ENCODE measurements at regions not wholly inside any gene's neighbourhood (a gene's known extent, or its start where the extent isn't known, plus 50 kb on each side); places are given as distances from the start of the nearest gene placed in this dataset.

DNA sequence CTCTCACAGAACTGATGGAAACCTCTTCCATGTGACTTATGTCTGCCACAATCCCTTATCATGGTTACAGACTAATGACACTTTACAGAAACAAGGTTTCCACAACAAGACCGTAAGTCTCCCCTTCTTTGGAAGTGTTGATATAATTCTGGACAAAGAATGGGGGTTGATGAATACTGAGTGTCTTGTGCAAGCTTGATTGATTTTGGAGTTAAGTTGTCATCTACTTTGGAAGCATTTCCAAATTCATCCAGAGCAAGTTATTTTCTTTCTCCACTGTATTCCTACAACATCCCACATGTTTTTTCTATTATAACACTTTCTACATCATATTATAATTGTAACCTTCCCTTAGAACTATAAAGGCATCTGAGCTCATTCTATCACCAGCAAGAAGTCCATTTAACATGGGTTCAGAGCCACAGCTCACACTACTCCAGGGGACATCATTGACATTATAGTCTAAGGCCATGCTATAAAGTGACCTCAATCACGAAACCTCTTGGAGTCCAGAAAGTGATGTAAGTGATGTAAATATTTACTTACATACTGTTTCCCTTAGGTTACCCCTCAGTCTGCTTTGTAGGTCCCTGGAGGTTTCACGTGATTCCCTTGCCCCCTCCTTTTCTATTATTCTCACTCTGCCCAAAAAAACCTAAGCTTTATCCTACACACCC, 125.7 kb upstream of the PBX1 start:
- DNase-seq = no peak
- Mint-ChIP-seq H3K4me1 (ENCODE audit: low read depth, unreplicated experiment) (peaks cover 20% of the 10 kb centered on the region), H3K4me3 (ENCODE audit: unreplicated experiment) (no peak overlapping the region), H3K9me3 (ENCODE audit: unreplicated experiment) (no peaks in the 10 kb centered on the region), H3K36me3 (ENCODE audit: insufficient read depth, unreplicated experiment) (no peaks in the 10 kb centered on the region), H3K27ac (ENCODE audit: unreplicated experiment) (no peak overlapping the region), H3K27me3 (ENCODE audit: insufficient read depth, unreplicated experiment) (peaks cover 2% of the 10 kb centered on the region)
- CTCF ChIA-PET = no interaction called here
- no peaks in the 10 kb centered on the region for H3K36me3 ChIP-seq (ENCODE audit: control insufficient read depth, insufficient read depth, low read length)
- BruUV-seq (replicated peaks) = no TSS peak
- intact Hi-C loops (cut with micrococcal nuclease; ENCODE audit: unreplicated experiment) = no loop called here
- TF ChIP-seq, protein P1, sequence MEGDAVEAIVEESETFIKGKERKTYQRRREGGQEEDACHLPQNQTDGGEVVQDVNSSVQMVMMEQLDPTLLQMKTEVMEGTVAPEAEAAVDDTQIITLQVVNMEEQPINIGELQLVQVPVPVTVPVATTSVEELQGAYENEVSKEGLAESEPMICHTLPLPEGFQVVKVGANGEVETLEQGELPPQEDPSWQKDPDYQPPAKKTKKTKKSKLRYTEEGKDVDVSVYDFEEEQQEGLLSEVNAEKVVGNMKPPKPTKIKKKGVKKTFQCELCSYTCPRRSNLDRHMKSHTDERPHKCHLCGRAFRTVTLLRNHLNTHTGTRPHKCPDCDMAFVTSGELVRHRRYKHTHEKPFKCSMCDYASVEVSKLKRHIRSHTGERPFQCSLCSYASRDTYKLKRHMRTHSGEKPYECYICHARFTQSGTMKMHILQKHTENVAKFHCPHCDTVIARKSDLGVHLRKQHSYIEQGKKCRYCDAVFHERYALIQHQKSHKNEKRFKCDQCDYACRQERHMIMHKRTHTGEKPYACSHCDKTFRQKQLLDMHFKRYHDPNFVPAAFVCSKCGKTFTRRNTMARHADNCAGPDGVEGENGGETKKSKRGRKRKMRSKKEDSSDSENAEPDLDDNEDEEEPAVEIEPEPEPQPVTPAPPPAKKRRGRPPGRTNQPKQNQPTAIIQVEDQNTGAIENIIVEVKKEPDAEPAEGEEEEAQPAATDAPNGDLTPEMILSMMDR (IDR thresholded peaks at IDR 0.05; ENCODE audit: insufficient read depth in 1 of 2, low read depth in 1 of 2, low read length in 1 of 2, severe bottlenecking in 1 of 2, unreplicated experiment in 1 of 2) = no peak
- POLR2A ChIA-PET = no interaction called here
- H3K27me3 ChIP-seq (replicated peaks; ENCODE audit: control insufficient read depth, insufficient read depth, low read length) = no peaks in the 10 kb centered on the region
- no peaks in the 10 kb centered on the region for H3K9me3 ChIP-seq
- H3K4me1 ChIP-seq = no peaks in the 10 kb centered on the region
- no peak overlapping the region for H3K4me3 ChIP-seq (ENCODE audit: low read depth, low read length)

DNA sequence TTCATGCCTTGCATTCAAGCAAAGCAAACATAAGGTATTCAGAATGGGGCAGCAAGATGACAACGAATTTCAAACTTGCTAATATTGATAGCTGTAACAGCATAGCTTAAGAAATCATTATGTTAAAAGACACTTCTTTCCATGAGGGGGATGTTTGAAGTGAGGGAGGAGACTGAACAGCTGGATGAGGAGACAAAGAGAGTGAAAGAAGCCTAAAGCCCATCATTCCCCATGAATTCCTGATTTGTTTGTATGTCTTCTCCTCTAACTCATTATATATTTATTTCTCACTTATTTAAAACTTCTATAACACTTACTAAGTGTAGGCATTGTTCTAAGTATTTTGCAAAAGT, 125.2 kb upstream of the PBX1 start:
- no peaks in the 10 kb centered on the region for H3K27me3 ChIP-seq (replicated peaks; ENCODE audit: control insufficient read depth, insufficient read depth, low read length)
- Mint-ChIP-seq H3K27me3 (ENCODE audit: insufficient read depth, unreplicated experiment) (peaks cover 2% of the 10 kb centered on the region), H3K27ac (ENCODE audit: unreplicated experiment) (no peak overlapping the region), H3K36me3 (ENCODE audit: insufficient read depth, unreplicated experiment) (no peaks in the 10 kb centered on the region), H3K9me3 (ENCODE audit: unreplicated experiment) (no peaks in the 10 kb centered on the region), H3K4me1 (ENCODE audit: low read depth, unreplicated experiment) (peaks cover 17% of the 10 kb centered on the region), H3K4me3 (ENCODE audit: unreplicated experiment) (no peak overlapping the region)
- no peaks in the 10 kb centered on the region for H3K4me1 ChIP-seq
- no peak for DNase-seq
- H3K36me3 ChIP-seq (ENCODE audit: control insufficient read depth, insufficient read depth, low read length) = no peaks in the 10 kb centered on the region
- ChIA-PET CTCF (no interaction called here), POLR2A (no interaction called here)
- H3K9me3 ChIP-seq = no peaks in the 10 kb centered on the region
- intact Hi-C loops (cut with micrococcal nuclease; ENCODE audit: unreplicated experiment) = no loop called here
- no TSS peak for BruUV-seq (replicated peaks)
- H3K4me3 ChIP-seq (ENCODE audit: low read depth, low read length) = no peak overlapping the region
- TF ChIP-seq, protein P1 (IDR thresholded peaks at IDR 0.05; ENCODE audit: insufficient read depth in 1 of 2, low read depth in 1 of 2, low read length in 1 of 2, severe bottlenecking in 1 of 2, unreplicated experiment in 1 of 2) = no peak

DNA sequence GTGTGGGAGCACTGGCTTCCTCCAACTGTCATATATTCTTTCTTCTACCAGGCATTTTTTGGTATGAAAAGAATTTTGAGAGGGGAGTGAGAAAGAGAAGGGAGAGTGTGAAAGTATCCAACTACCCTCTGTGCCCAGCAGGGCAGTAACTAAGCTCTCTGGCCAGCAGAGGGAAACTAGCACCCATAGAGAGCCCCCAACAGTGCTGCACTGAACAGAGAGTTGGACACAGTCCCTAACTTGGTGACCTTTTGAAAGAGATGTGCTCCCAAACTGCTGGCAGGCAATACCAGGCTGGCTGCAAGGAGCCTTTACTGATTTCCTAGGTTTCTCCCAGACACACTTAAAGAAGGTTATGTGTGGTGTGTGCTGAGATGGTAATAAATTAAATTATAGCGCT, 118.8 kb upstream of the PBX1 start:
- no peaks in the 10 kb centered on the region for H3K9me3 Mint-ChIP-seq (ENCODE audit: unreplicated experiment)
- POLR2A ChIA-PET = no interaction called here
- Histone ChIP-seq H3K4me3 (ENCODE audit: low read depth, low read length) (no peak overlapping the region), H3K9me3 (no peaks in the 10 kb centered on the region), H3K4me1 (no peaks in the 10 kb centered on the region), H3K36me3 (ENCODE audit: control insufficient read depth, insufficient read depth, low read length) (no peaks in the 10 kb centered on the region), H3K27me3 (replicated peaks; ENCODE audit: control insufficient read depth, insufficient read depth, low read length) (no peaks in the 10 kb centered on the region)
- intact Hi-C loops (cut with micrococcal nuclease; ENCODE audit: unreplicated experiment) = loop anchor here (5.0 kb wide), 1 partner anchor 177 kb away; no protein-coding TSS in a partner anchor
- no peak overlapping the region for H3K4me3 Mint-ChIP-seq (ENCODE audit: unreplicated experiment)
- no TSS peak for BruUV-seq (replicated peaks)
- no peaks in the 10 kb centered on the region for H3K36me3 Mint-ChIP-seq (ENCODE audit: insufficient read depth, unreplicated experiment)
- no peaks in the 10 kb centered on the region for H3K4me1 Mint-ChIP-seq (ENCODE audit: low read depth, unreplicated experiment)
- TF ChIP-seq, protein P1 (IDR thresholded peaks at IDR 0.05; ENCODE audit: insufficient read depth in 1 of 2, low read depth in 1 of 2, low read length in 1 of 2, severe bottlenecking in 1 of 2, unreplicated experiment in 1 of 2) = peak; percentile 29 to 69
- DNase-seq = peak; percentile 49 to 56
- CTCF ChIA-PET = interaction anchor here (0.7 kb wide), 1 partner anchor 468 kb away, joined by 3 read pairs; no protein-coding TSS in a partner anchor
- H3K27me3 Mint-ChIP-seq (ENCODE audit: insufficient read depth, unreplicated experiment) = peaks cover 5% of the 10 kb centered on the region
- H3K27ac Mint-ChIP-seq (ENCODE audit: unreplicated experiment) = no peak overlapping the region
